ENCODE measurements at regions not wholly inside any gene's neighbourhood (a gene's known extent, or its start where the extent isn't known, plus 50 kb on each side); places are given as distances from the start of the nearest gene placed in this dataset.

- Histone ChIP-seq H3K56ac (replicated peaks; ENCODE audit: insufficient read length, low read depth, low read length) (no peak overlapping the region), H3K4me2 (ENCODE audit: insufficient read depth in 1 of 2, low read depth in 2 of 2, low read length in 2 of 2) (no peak overlapping the region), H3K4ac (replicated peaks; ENCODE audit: insufficient read length, low read depth, low read length) (no peak overlapping the region), H3K9me3 (ENCODE audit: insufficient read depth in 2 of 2, low read depth in 1 of 2, low read length in 1 of 2) (no peaks in the 10 kb centered on the region), H3K79me2 (ENCODE audit: control insufficient read depth in 1 of 2, insufficient read depth in 2 of 2, low read length in 2 of 2) (no peaks in the 10 kb centered on the region), H3K4me3 (ENCODE audit: extremely low read depth in 1 of 4, insufficient read depth in 2 of 4, low read depth in 3 of 4, low read length in 4 of 4) (no peak overlapping the region), H2BK120ac (replicated peaks; ENCODE audit: low read depth, low read length) (no peak overlapping the region), H3K4me1 (replicated peaks in 1 of 4; ENCODE audit: control insufficient read depth in 3 of 4, insufficient read depth in 4 of 4, low read length in 3 of 4) (no peaks in the 10 kb centered on the region), H4K8ac (ENCODE audit: extremely low read depth, insufficient read depth, low read length) (no peak overlapping the region), H4K20me1 (replicated peaks in 1 of 2; ENCODE audit: control insufficient read depth in 1 of 2, insufficient read depth in 2 of 2, low read length in 2 of 2) (no peaks in the 10 kb centered on the region), H3K14ac (ENCODE audit: insufficient read length) (no peak overlapping the region), H2AFZ (ENCODE audit: low read length) (peak overlapping the region; percentile 52; the same call in 1 of the 2 replicates), H3K23me2 (ENCODE audit: low read depth, low read length) (no peaks in the 10 kb centered on the region), H2BK20ac (ENCODE audit: low read length) (no peak overlapping the region), H3K23ac (ENCODE audit: insufficient read length) (no peak overlapping the region), H2BK12ac (ENCODE audit: low read depth, low read length) (no peak overlapping the region), H2AK5ac (ENCODE audit: low read depth, low read length) (no peak overlapping the region), H3K27ac (ENCODE audit: low read depth, low read length) (no peak overlapping the region), H3K9ac (replicated peaks in 1 of 4; ENCODE audit: extremely low read depth in 1 of 4, low read depth in 3 of 4, low read length in 3 of 4) (no peak overlapping the region), H3K27me3 (replicated peaks in 1 of 4; ENCODE audit: control insufficient read depth in 3 of 4, extremely low read depth in 1 of 4, insufficient read depth in 3 of 4, low read length in 3 of 4) (no peaks in the 10 kb centered on the region), H3K18ac (ENCODE audit: extremely low read depth, low read length) (no peak overlapping the region), H4K91ac (replicated peaks; ENCODE audit: insufficient read length, low read length) (no peak overlapping the region), H3K79me1 (ENCODE audit: low read depth, low read length) (no peaks in the 10 kb centered on the region), H4K5ac (ENCODE audit: insufficient read length, low read depth, low read length) (no peak overlapping the region), H3K36me3 (ENCODE audit: control insufficient read depth in 2 of 4, insufficient read depth in 4 of 4, low read length in 3 of 4) (no peaks in the 10 kb centered on the region), H2BK5ac (ENCODE audit: low read depth, low read length) (no peak overlapping the region), H2BK15ac (ENCODE audit: low read length) (no peak overlapping the region)
- FAIRE-seq, result no peak
- WGBS, 2 experiments (ENCODE audit: extremely low coverage in 1 of 2, insufficient coverage in 1 of 2, insufficient read length in 1 of 2, insufficient replicate concordance in 2 of 2, low coverage in 1 of 2, low lambda C conversion rate in 2 of 2, missing lambda C conversion rate in 1 of 2), result 79% methylated on average over 2 of the region's 2 CpGs; no CpG with 5 or more reads in 1 of the 2 experiments
- ChIA-PET CTCF (ENCODE audit: partially characterized antibody) (interaction anchor here (0.6 to 1.6 kb wide), 3 partner anchors 9 to 491 kb away, joined by 3 to 4 read pairs (median 3); no protein-coding TSS in a partner anchor), POLR2A (ENCODE audit: partially characterized antibody) (no interaction called here)
- DNase-seq (ENCODE audit: low read depth in 1 of 2, low spot score in 2 of 2), result no peak
- TF ChIP-seq RFX5 (IDR thresholded peaks at IDR 0.05; ENCODE audit: borderline replicate concordance, low read depth, low read length) (no peak), RNF2 (IDR thresholded peaks at IDR 0.05; ENCODE audit: borderline replicate concordance, low read depth, low read length, missing control alignments, poor library complexity, severe bottlenecking) (no peak), BRCA1 (IDR thresholded peaks at IDR 0.05; ENCODE audit: low read depth, low read length) (no peak), CTBP2 (IDR thresholded peaks at IDR 0.05; ENCODE audit: borderline replicate concordance, insufficient read depth, insufficient read length, low read length) (no peak), ASH2L (IDR thresholded peaks at IDR 0.05; ENCODE audit: low read length) (no peak)
These were observed 583.2 kb downstream of the EPHA3 start for GRCh38 chr3:89690646-89691045.

Measured in H1 (cell line).